Activated CD8-positive, alpha-beta T cell treated with anti-CD3 and anti-CD28 coated beads for 36 hours (primary cell): ENCODE measurements at regions not wholly inside any gene's neighbourhood (a gene's known extent, or its start where the extent isn't known, plus 50 kb on each side); places are given as distances from the start of the nearest gene placed in this dataset.

Experiments
- ATAC-seq: fragments of 200-7000 bp; cut with Tn5 transposase; one replicate; pipeline ENCODE4 v1.10.0; 2021; ENCODE audit warnings: mild to moderate bottlenecking, moderate library complexity
- CTCF ChIA-PET: fragments of 350-600 bp; sonication (Branson Sonifier 250); formaldehyde crosslinking; loops from one replicate; lab custom pipeline; 2021; ENCODE audit warnings: antibody characterized with exemption; lab: Charles Lee
- POLR2A ChIA-PET: fragments of 350-600 bp; sonication (Branson Sonifier 250); formaldehyde crosslinking; loops from one replicate; lab custom pipeline; 2021; ENCODE audit warnings: antibody characterized with exemption; lab: Charles Lee
- DNase-seq: peaks from one replicate; pipeline ENCODE4 v3.0.0-alpha.2; 2020
- H3K27ac Mint-ChIP-seq: one replicate; pipeline ENCODE4 v1.8.0; 2021; ENCODE audit warnings: mild to moderate bottlenecking, mixed read lengths
- H3K27me3 Mint-ChIP-seq: one replicate; pipeline ENCODE4 v1.8.0; 2021; ENCODE audit warnings: mixed read lengths
- H3K36me3 Mint-ChIP-seq: one replicate; pipeline ENCODE4 v1.8.0; 2021; ENCODE audit warnings: low read depth, mixed read lengths
- H3K4me1 Mint-ChIP-seq: one replicate; pipeline ENCODE4 v1.8.0; 2021; ENCODE audit warnings: low read depth, mixed read lengths
- H3K4me3 Mint-ChIP-seq: one replicate; pipeline ENCODE4 v1.8.0; 2021; ENCODE audit warnings: mild to moderate bottlenecking, moderate library complexity, mixed read lengths
- H3K9me3 Mint-ChIP-seq: one replicate; pipeline ENCODE4 v1.8.0; 2021; ENCODE audit warnings: mixed read lengths
- intact Hi-C: fragments of 100-400 bp; cut with micrococcal nuclease; formaldehyde crosslinking; loops from one replicate; pipeline ENCODE4 v1.10.0; 2022
- TF ChIP-seq, protein P1 (sequence below): fragments of 200-600 bp; IDR thresholded peaks from one replicate; pipeline ENCODE4 v1.8.0; 2022; ENCODE audit warnings: antibody characterized with exemption, mild to moderate bottlenecking

DNA sequence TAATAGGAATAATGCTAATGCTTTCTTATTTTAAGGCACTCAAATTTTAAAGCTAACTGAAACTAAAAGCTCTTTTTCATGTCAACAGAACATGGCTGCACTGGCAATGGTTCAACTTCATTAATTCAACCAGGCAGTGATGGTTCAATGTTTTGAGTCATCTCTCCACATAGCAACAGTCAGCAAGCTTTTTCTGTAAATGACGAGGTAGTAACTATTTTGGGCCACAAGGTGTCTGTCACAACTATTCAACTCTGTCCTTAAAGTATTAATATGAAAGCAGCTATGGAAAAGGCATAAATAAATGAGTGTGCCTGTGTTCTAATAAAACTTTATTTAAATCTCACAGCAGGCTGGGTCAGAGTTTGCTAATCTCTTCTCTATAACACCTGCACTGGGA is 1425.6 kb upstream of the PIK3C3 start:
- Mint-ChIP-seq H3K36me3 (no peaks in the 10 kb centered on the region), H3K9me3 (peaks cover 4% of the 10 kb centered on the region), H3K4me3 (no peak overlapping the region), H3K4me1 (no peaks in the 10 kb centered on the region), H3K27me3 (no peaks in the 10 kb centered on the region), H3K27ac (no peak overlapping the region)
- DNase-seq (no peak), ATAC-seq (no peak)
- CTCF ChIA-PET: no interaction called here
- TF ChIP-seq, protein P1, sequence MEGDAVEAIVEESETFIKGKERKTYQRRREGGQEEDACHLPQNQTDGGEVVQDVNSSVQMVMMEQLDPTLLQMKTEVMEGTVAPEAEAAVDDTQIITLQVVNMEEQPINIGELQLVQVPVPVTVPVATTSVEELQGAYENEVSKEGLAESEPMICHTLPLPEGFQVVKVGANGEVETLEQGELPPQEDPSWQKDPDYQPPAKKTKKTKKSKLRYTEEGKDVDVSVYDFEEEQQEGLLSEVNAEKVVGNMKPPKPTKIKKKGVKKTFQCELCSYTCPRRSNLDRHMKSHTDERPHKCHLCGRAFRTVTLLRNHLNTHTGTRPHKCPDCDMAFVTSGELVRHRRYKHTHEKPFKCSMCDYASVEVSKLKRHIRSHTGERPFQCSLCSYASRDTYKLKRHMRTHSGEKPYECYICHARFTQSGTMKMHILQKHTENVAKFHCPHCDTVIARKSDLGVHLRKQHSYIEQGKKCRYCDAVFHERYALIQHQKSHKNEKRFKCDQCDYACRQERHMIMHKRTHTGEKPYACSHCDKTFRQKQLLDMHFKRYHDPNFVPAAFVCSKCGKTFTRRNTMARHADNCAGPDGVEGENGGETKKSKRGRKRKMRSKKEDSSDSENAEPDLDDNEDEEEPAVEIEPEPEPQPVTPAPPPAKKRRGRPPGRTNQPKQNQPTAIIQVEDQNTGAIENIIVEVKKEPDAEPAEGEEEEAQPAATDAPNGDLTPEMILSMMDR: no peak
- intact Hi-C loops: no loop called here
- POLR2A ChIA-PET: no interaction called here

DNA sequence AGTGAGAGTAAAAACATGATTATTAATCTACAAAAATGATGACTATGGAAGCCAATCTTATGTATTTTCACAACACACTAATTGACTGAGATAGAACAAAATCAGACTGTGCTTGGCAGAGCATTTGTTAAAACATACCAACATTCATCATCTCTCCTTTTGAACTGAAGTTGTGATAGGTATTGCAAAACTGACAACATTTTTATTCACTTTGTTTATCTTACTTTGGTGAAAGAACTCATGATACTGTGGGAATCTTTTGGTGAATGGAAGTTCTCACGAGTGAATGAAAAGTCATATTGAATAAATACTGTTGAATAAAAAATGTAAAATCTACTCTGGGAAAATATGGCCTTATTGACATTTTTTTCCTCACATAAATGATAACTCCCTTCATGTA is 1430.2 kb upstream of the PIK3C3 start:
- no peaks in the 10 kb centered on the region for H3K36me3 Mint-ChIP-seq
- no peak overlapping the region for H3K27ac Mint-ChIP-seq
- CTCF ChIA-PET: no interaction called here
- intact Hi-C loops: no loop called here
- H3K4me3 Mint-ChIP-seq: no peak overlapping the region
- H3K27me3 Mint-ChIP-seq: no peaks in the 10 kb centered on the region
- DNase-seq (no peak), ATAC-seq (no peak)
- H3K4me1 Mint-ChIP-seq: no peaks in the 10 kb centered on the region
- POLR2A ChIA-PET: no interaction called here
- TF ChIP-seq, protein P1: no peak
- H3K9me3 Mint-ChIP-seq: peaks cover 14% of the 10 kb centered on the region

DNA sequence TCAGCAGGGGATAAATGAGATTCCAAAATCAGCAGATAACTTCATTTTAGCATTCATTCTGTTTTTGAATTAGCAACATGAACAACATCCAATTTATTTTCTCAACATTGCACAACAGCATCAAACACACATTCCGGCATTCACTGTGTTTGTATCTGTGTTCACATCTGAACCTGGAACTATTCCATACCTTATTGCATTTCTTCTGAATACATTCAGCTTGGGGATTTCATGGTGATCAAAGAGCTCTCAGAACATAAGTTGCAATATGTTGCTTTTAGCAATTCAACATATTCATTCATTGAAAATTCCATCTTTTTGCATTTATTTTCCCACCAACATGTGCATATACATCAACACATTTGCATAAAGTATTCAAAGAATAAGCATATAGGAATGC is 1431.7 kb upstream of the PIK3C3 start:
- Mint-ChIP-seq H3K36me3 (no peaks in the 10 kb centered on the region), H3K9me3 (peaks cover 13% of the 10 kb centered on the region), H3K4me3 (no peak overlapping the region), H3K27ac (no peak overlapping the region), H3K27me3 (no peaks in the 10 kb centered on the region), H3K4me1 (no peaks in the 10 kb centered on the region)
- no peak for ATAC-seq
- CTCF ChIA-PET: no interaction called here
- intact Hi-C loops: no loop called here
- DNase-seq: no peak
- TF ChIP-seq, protein P1: no peak
- POLR2A ChIA-PET: no interaction called here

DNA sequence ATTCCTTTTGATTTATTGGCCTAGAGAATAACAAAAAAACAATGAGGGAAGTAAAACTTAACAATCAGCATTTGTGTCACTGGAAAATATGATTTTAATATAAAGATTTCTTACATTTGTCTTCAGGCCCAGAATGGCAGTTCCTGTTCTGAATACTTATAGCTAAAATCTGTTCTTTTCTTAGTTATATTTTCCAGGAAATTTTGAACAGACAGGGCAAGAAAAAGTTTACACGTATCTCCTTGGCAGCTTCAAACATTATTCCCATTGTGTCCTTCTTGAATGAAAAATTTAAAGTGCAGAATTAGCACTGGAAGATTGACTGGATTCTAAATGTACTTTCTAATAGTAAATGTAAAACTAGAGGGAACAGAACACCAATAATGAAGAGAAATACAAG is 1454.0 kb upstream of the PIK3C3 start:
- intact Hi-C loops: no loop called here
- Mint-ChIP-seq H3K4me1 (no peaks in the 10 kb centered on the region), H3K27me3 (no peaks in the 10 kb centered on the region), H3K9me3 (peaks cover 7% of the 10 kb centered on the region), H3K36me3 (no peaks in the 10 kb centered on the region), H3K4me3 (no peak overlapping the region), H3K27ac (no peak overlapping the region)
- ChIA-PET CTCF (no interaction called here), POLR2A (no interaction called here)
- DNase-seq: no peak
- TF ChIP-seq, protein P1: no peak
- ATAC-seq: no peak

DNA sequence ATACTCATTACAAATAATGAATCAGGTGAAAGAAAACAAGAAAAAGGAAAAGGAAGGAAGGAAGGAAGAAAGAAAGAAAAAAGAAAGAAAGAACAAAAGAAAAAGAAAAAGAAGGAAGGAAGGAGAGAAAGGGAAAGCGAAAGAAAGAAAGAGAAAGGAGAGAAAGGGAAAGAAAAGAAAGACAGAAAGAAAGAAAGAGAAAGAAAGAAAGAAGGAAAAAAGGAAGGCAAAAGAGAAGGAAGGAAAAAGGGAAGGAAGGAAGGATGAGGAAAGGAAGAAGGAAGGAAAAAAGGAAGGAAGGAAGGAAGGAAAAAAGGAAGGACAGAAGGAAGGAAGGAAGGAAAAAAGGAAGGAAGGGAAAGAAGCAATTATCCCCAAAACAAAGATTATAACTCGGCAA is 1460.4 kb upstream of the PIK3C3 start:
- TF ChIP-seq, protein P1: no peak
- Mint-ChIP-seq H3K27ac (no peak overlapping the region), H3K27me3 (no peaks in the 10 kb centered on the region), H3K4me1 (no peaks in the 10 kb centered on the region), H3K36me3 (no peaks in the 10 kb centered on the region), H3K9me3 (peaks cover 13% of the 10 kb centered on the region), H3K4me3 (no peak overlapping the region)
- intact Hi-C loops: no loop called here
- ChIA-PET POLR2A (no interaction called here), CTCF (no interaction called here)
- DNase-seq (no peak), ATAC-seq (no peak)
